H1 (cell line): ENCODE measurements at regions not wholly inside any gene's neighbourhood (a gene's known extent, or its start where the extent isn't known, plus 50 kb on each side); places are given as distances from the start of the nearest gene placed in this dataset.

Source experiments
- CTCF ChIA-PET: fragments of 300-600 bp; sonication (Branson Sonifier 250); formaldehyde crosslinking; loops from one replicate; lab custom pipeline; 2021; ENCODE audit not compliant: partially characterized antibody; lab: Charles Lee
- POLR2A ChIA-PET: fragments of 300-600 bp; sonication (Branson Sonifier 250); formaldehyde crosslinking; loops from one replicate; lab custom pipeline; 2021; ENCODE audit warnings: inconsistent platforms; ENCODE audit not compliant: partially characterized antibody; lab: Charles Lee
- DNase-seq, 2 experiments: peaks; one replicate each; pipeline versions ENCODE4 v3.0.0 to v3.0.0-alpha.2; 2010 to 2022; ENCODE audit warnings: low spot score in 2 of 2, low read depth in 1 of 2, mixed read lengths in 1 of 2
- FAIRE-seq: peaks from 2 replicates; lab custom pipeline; 2011; peaks lifted over from hg19 to GRCh38; lab: Jason Lieb, UNC
- H2AFZ ChIP-seq: 2 replicates; pipeline ENCODE4 v1.8.1; 2012; ENCODE audit warnings: low read length, inconsistent platforms
- H2AK5ac ChIP-seq: 2 replicates; pipeline ENCODE4 v1.6.1; 2013; ENCODE audit warnings: low read depth, low read length
- H2BK120ac ChIP-seq: replicated peaks from 2 replicates; pipeline ENCODE3; 2013; ENCODE audit warnings: low read depth, low read length, inconsistent platforms
- H2BK12ac ChIP-seq: 2 replicates; pipeline ENCODE4 v1.6.1; 2013; ENCODE audit warnings: low read depth, low read length
- H2BK15ac ChIP-seq: 2 replicates; pipeline ENCODE4 v1.6.1; 2013; ENCODE audit warnings: low read length
- H2BK20ac ChIP-seq: 2 replicates; pipeline ENCODE4 v1.6.1; 2013; ENCODE audit warnings: low read length
- H2BK5ac ChIP-seq: 2 replicates; pipeline ENCODE4 v1.6.1; 2013; ENCODE audit warnings: low read depth, low read length
- H3K14ac ChIP-seq: 2 replicates; pipeline ENCODE4 v1.6.1; 2013; ENCODE audit warnings: inconsistent platforms; ENCODE audit not compliant: insufficient read length
- H3K18ac ChIP-seq: 2 replicates; pipeline ENCODE4 v1.6.1; 2013; ENCODE audit warnings: low read length; ENCODE audit errors: extremely low read depth
- H3K23ac ChIP-seq: 2 replicates; pipeline ENCODE4 v1.6.1; 2013; ENCODE audit warnings: inconsistent platforms; ENCODE audit not compliant: insufficient read length
- H3K23me2 ChIP-seq: 2 replicates; pipeline ENCODE4 v1.6.1; 2013; ENCODE audit warnings: low read depth, low read length
- H3K27ac ChIP-seq: 2 replicates; pipeline ENCODE4 v1.6.1; 2011; ENCODE audit warnings: low read depth, low read length, inconsistent platforms
- H3K27me3 ChIP-seq, 4 experiments: replicated peaks in 1 of 4; 1 replicate in 1 of 4; 2 replicates in 3 of 4; pipeline versions ENCODE4 v1.6.1 to v1.8.1; 2011 to 2013; ENCODE audit warnings: low read length in 3 of 4, mild to moderate bottlenecking in 3 of 4, inconsistent platforms in 2 of 4, mixed read lengths in 2 of 4, moderate library complexity in 1 of 4; ENCODE audit not compliant: control insufficient read depth in 3 of 4, insufficient read depth in 3 of 4; ENCODE audit errors: extremely low read depth in 1 of 4
- H3K36me3 ChIP-seq, 4 experiments: 2 replicates each; pipeline versions ENCODE4 v1.6.1 to v1.8.1; 2011 to 2013; ENCODE audit warnings: mild to moderate bottlenecking in 4 of 4, low read length in 3 of 4, moderate library complexity in 2 of 4, control low read depth in 1 of 4, inconsistent platforms in 1 of 4; ENCODE audit not compliant: insufficient read depth in 4 of 4, control insufficient read depth in 2 of 4
- H3K4ac ChIP-seq: replicated peaks from 2 replicates; pipeline ENCODE3; 2013; ENCODE audit warnings: low read length, low read depth, mixed read lengths, inconsistent platforms; ENCODE audit not compliant: insufficient read length
- H3K4me1 ChIP-seq, 4 experiments: replicated peaks in 1 of 4; 1 replicate in 1 of 4; 2 replicates in 3 of 4; pipeline versions ENCODE4 v1.6.1 to v1.8.1; 2011 to 2013; ENCODE audit warnings: low read length in 3 of 4, inconsistent platforms in 2 of 4, mixed read lengths in 1 of 4; ENCODE audit not compliant: insufficient read depth in 4 of 4, control insufficient read depth in 3 of 4
- H3K4me2 ChIP-seq, 2 experiments: 2 replicates each; pipeline versions ENCODE4 v1.6.1 to v1.8.1; 2011 to 2013; ENCODE audit warnings: low read depth in 2 of 2, low read length in 2 of 2, control low read depth in 1 of 2, inconsistent platforms in 1 of 2, mild to moderate bottlenecking in 1 of 2; ENCODE audit not compliant: insufficient read depth in 1 of 2
- H3K4me3 ChIP-seq, 4 experiments: fragments of 200-600, 300-600 bp in 1 of 4; sonication (generic), shearing (Covaris generic), sonication (Bioruptor Twin) in 1 of 4; 2 replicates each; pipeline versions ENCODE4 v1.5.1 to v1.8.1; 2011 to 2016; ENCODE audit warnings: low read length in 4 of 4, low read depth in 3 of 4, control low read depth in 2 of 4, inconsistent platforms in 2 of 4, mild to moderate bottlenecking in 2 of 4, mixed read lengths in 1 of 4, moderate library complexity in 1 of 4; ENCODE audit not compliant: insufficient read depth in 2 of 4; ENCODE audit errors: extremely low read depth in 1 of 4
- H3K56ac ChIP-seq: replicated peaks from 2 replicates; pipeline ENCODE3; 2013; ENCODE audit warnings: low read depth, mild to moderate bottlenecking, mixed read lengths, low read length, inconsistent platforms; ENCODE audit not compliant: insufficient read length
- H3K79me1 ChIP-seq: 2 replicates; pipeline ENCODE4 v1.6.1; 2013; ENCODE audit warnings: low read depth, low read length, control low read depth
- H3K79me2 ChIP-seq, 2 experiments: 2 replicates each; pipeline versions ENCODE4 v1.6.1 to v1.8.1; 2012 to 2013; ENCODE audit warnings: low read length in 2 of 2, mild to moderate bottlenecking in 2 of 2, inconsistent platforms in 1 of 2; ENCODE audit not compliant: insufficient read depth in 2 of 2, control insufficient read depth in 1 of 2
- H3K9ac ChIP-seq, 4 experiments: replicated peaks in 1 of 4; 1 replicate in 1 of 4; 2 replicates in 3 of 4; pipeline versions ENCODE4 v1.6.1 to v1.8.1; 2011 to 2013; ENCODE audit warnings: low read depth in 3 of 4, low read length in 3 of 4, control low read depth in 2 of 4, mild to moderate bottlenecking in 2 of 4, moderate library complexity in 2 of 4, inconsistent platforms in 1 of 4; ENCODE audit errors: extremely low read depth in 1 of 4
- H3K9me3 ChIP-seq, 2 experiments: 2 replicates each; pipeline versions ENCODE4 v1.6.1 to v1.8.1; 2012 to 2013; ENCODE audit warnings: mild to moderate bottlenecking in 2 of 2, moderate library complexity in 2 of 2, control low read depth in 1 of 2, inconsistent platforms in 1 of 2, low read depth in 1 of 2, low read length in 1 of 2, mixed read lengths in 1 of 2; ENCODE audit not compliant: insufficient read depth in 2 of 2
- H4K20me1 ChIP-seq, 2 experiments: replicated peaks in 1 of 2; 2 replicates each; pipeline versions ENCODE3 to v1.8.1; 2011 to 2013; ENCODE audit warnings: inconsistent platforms in 2 of 2, low read length in 2 of 2, mild to moderate bottlenecking in 1 of 2; ENCODE audit not compliant: insufficient read depth in 2 of 2, control insufficient read depth in 1 of 2
- H4K5ac ChIP-seq: 2 replicates; pipeline ENCODE4 v1.6.1; 2013; ENCODE audit warnings: low read length, low read depth, mixed read lengths, inconsistent platforms; ENCODE audit not compliant: insufficient read length
- H4K8ac ChIP-seq: 2 replicates; pipeline ENCODE4 v1.8.0; 2013; ENCODE audit warnings: mild to moderate bottlenecking, moderate library complexity, low read length, inconsistent platforms; ENCODE audit not compliant: insufficient read depth; ENCODE audit errors: extremely low read depth
- H4K91ac ChIP-seq: replicated peaks from 2 replicates; pipeline ENCODE3; 2013; ENCODE audit warnings: low read length, mixed read lengths, inconsistent platforms; ENCODE audit not compliant: insufficient read length
- ASH2L ChIP-seq: fragments of 200-600, 300-600 bp; sonication (generic); IDR thresholded peaks from one replicate; pipeline ENCODE4 v1.7.1; 2017; ENCODE audit warnings: low read length
- CREB1 ChIP-seq: IDR thresholded peaks from 2 replicates; pipeline ENCODE4 v1.6.1; 2012; ENCODE audit warnings: inconsistent platforms
- CTBP2 ChIP-seq: IDR thresholded peaks from 2 replicates; pipeline ENCODE4 v1.7.0; 2011; ENCODE audit warnings: borderline replicate concordance, mild to moderate bottlenecking, moderate library complexity, mixed read lengths, low read length; ENCODE audit not compliant: insufficient read depth, insufficient read length
- EGR1 ChIP-seq: IDR thresholded peaks from 2 replicates; pipeline ENCODE4 v1.6.1; 2011; ENCODE audit warnings: low read depth, low read length, borderline replicate concordance
- JUN ChIP-seq: IDR thresholded peaks from 2 replicates; pipeline ENCODE4 v1.6.1; 2011; ENCODE audit warnings: low read depth, mild to moderate bottlenecking, improper control_type of control experiment, low read length
- KDM1A ChIP-seq: fragments of 200-600, 300-600 bp; sonication (generic); IDR thresholded peaks from 2 replicates; pipeline ENCODE4 v1.7.1; 2016; ENCODE audit warnings: mild to moderate bottlenecking, low read length, borderline replicate concordance
- KDM5A ChIP-seq: fragments of 200-600 bp; IDR thresholded peaks from 2 replicates; pipeline ENCODE4 v1.7.1; 2012; ENCODE audit warnings: mild to moderate bottlenecking, low read length, inconsistent platforms, mixed read lengths
- NRF1 ChIP-seq: IDR thresholded peaks from 2 replicates; pipeline ENCODE4 v1.6.1; 2011; ENCODE audit warnings: mild to moderate bottlenecking, low read depth, low read length, improper control_type of control experiment
- POLR2AphosphoS5 ChIP-seq: IDR thresholded peaks from 2 replicates; pipeline ENCODE4 v1.6.1; 2011; ENCODE audit warnings: low read depth, low read length
- RBBP5 ChIP-seq: IDR thresholded peaks from 2 replicates; pipeline ENCODE4 v1.7.1; 2012; ENCODE audit warnings: low read depth, mild to moderate bottlenecking, inconsistent platforms, low read length, moderate library complexity, borderline replicate concordance
- RNF2 ChIP-seq: fragments of 200-900, 300-1000 bp; sonication (generic); IDR thresholded peaks from 2 replicates; pipeline ENCODE4 v1.7.1; 2016; ENCODE audit warnings: borderline replicate concordance, low read depth, mild to moderate bottlenecking, antibody characterized with exemption, low read length; ENCODE audit not compliant: poor library complexity, severe bottlenecking; ENCODE audit errors: missing control alignments
- RXRA ChIP-seq: IDR thresholded peaks from 2 replicates; pipeline ENCODE4 v1.6.1; 2011; ENCODE audit warnings: low read depth, mild to moderate bottlenecking, low read length, moderate library complexity; ENCODE audit not compliant: insufficient read depth
- SIN3A ChIP-seq, 2 experiments: IDR thresholded peaks in 1 of 2; conservative IDR thresholded peaks in 1 of 2; 2 replicates each; pipeline ENCODE4 v1.6.1; 2011 to 2012; ENCODE audit warnings: low read length in 2 of 2, improper control_type of control experiment in 1 of 2, low read depth in 1 of 2, mild to moderate bottlenecking in 1 of 2
- SP1 ChIP-seq: IDR thresholded peaks from 2 replicates; pipeline ENCODE4 v1.6.1; 2011; ENCODE audit warnings: low read depth, low read length
- SRF ChIP-seq: IDR thresholded peaks from 2 replicates; pipeline ENCODE4 v1.6.1; 2011; ENCODE audit warnings: mild to moderate bottlenecking, low read depth, low read length, moderate library complexity
- TAF7 ChIP-seq: optimal IDR thresholded peaks from 2 replicates; pipeline ENCODE3; 2011; ENCODE audit warnings: low read depth, mild to moderate bottlenecking, inconsistent platforms, low read length, moderate library complexity, borderline replicate concordance
- WGBS, 2 experiments: shearing (Covaris generic) in 1 of 2; methylation state at CpG; one replicate each; pipeline versions ENCODE4 v1.1.6 to v1.1.7; 2013 to 2015; ENCODE audit warnings: low lambda C conversion rate in 2 of 2, mixed read lengths in 2 of 2, inconsistent platforms in 1 of 2, low coverage in 1 of 2, missing lambda C conversion rate in 1 of 2; ENCODE audit not compliant: insufficient replicate concordance in 2 of 2, insufficient coverage in 1 of 2, insufficient read length in 1 of 2; ENCODE audit errors: extremely low coverage in 1 of 2, missing lambda C conversion rate in 1 of 2; 5-methylcytosine and 5-hydroxymethylcytosine counted together

- Histone ChIP-seq H3K23me2 (no peaks in the 10 kb centered on the region), H2BK12ac (no peak overlapping the region), H2BK20ac (no peak overlapping the region), H3K79me2 (no peaks in the 10 kb centered on the region), H2AFZ (no peak overlapping the region), H4K8ac (no peak overlapping the region), H3K4me2 (no peak overlapping the region), H3K36me3 (no peaks in the 10 kb centered on the region), H4K5ac (no peak overlapping the region), H3K9ac (no peak overlapping the region), H2AK5ac (no peak overlapping the region), H3K4ac (no peak overlapping the region), H2BK120ac (no peak overlapping the region), H4K20me1 (no peaks in the 10 kb centered on the region), H3K56ac (no peak overlapping the region), H4K91ac (no peak overlapping the region), H3K23ac (no peak overlapping the region), H3K18ac (no peak overlapping the region), H3K14ac (no peak overlapping the region), H2BK15ac (no peak overlapping the region), H3K27me3 (no peaks in the 10 kb centered on the region), H3K4me1 (no peaks in the 10 kb centered on the region), H2BK5ac (no peak overlapping the region), H3K9me3 (no peaks in the 10 kb centered on the region), H3K4me3 (no peak overlapping the region), H3K79me1 (no peaks in the 10 kb centered on the region), H3K27ac (no peak overlapping the region)
- ChIA-PET CTCF (no interaction called here), POLR2A (no interaction called here)
- FAIRE-seq (no peak), DNase-seq (no peak)
- WGBS, 2 experiments: 90% methylated on average over 3 of the region's 3 CpGs; no CpG with 5 or more reads in 1 of the 2 experiments
- TF ChIP-seq JUN (no peak), EGR1 (no peak), SRF (no peak), SP1 (no peak), POLR2AphosphoS5 (no peak), ASH2L (no peak), TAF7 (no peak), KDM5A (no peak), RXRA (no peak), SIN3A (conservative IDR thresholded peaks at IDR 0.05 in 1 of 2, IDR thresholded peaks at IDR 0.05 in 1 of 2; ENCODE audit: low read depth in 1 of 2, low read length in 2 of 2) (no peak), RBBP5 (no peak), CTBP2 (no peak), KDM1A (no peak), NRF1 (no peak), RNF2 (no peak), CREB1 (no peak)
Measured at GRCh38 chr1:217079584-217079983, 356.4 kb upstream of the ESRRG start.
